HFF-Myc (cell line): ENCODE measurements at regions not wholly inside any gene's neighbourhood (a gene's known extent, or its start where the extent isn't known, plus 50 kb on each side); places are given as distances from the start of the nearest gene placed in this dataset.

Experiments used
- DNase-seq: peaks from one replicate; pipeline ENCODE4 v3.0.0-alpha.2; 2011; ENCODE audit warnings: low read depth; ENCODE audit errors: extremely low read depth
- H3K4me3 ChIP-seq: replicated peaks from 2 replicates; pipeline ENCODE4 v1.5.1; 2011; ENCODE audit warnings: low read depth, mild to moderate bottlenecking, control low read depth, low read length
- TF ChIP-seq, protein P1 (sequence below): IDR thresholded peaks from 2 replicates; pipeline ENCODE4 v1.5.1; 2012; ENCODE audit warnings: mild to moderate bottlenecking, low read depth, low read length, control low read depth; ENCODE audit errors: missing control alignments

GRCh38 chr2:142769761-142770160 is 107.7 kb upstream of the KYNU start:
- H3K4me3 ChIP-seq, result no peak overlapping the region
- TF ChIP-seq, protein P1, sequence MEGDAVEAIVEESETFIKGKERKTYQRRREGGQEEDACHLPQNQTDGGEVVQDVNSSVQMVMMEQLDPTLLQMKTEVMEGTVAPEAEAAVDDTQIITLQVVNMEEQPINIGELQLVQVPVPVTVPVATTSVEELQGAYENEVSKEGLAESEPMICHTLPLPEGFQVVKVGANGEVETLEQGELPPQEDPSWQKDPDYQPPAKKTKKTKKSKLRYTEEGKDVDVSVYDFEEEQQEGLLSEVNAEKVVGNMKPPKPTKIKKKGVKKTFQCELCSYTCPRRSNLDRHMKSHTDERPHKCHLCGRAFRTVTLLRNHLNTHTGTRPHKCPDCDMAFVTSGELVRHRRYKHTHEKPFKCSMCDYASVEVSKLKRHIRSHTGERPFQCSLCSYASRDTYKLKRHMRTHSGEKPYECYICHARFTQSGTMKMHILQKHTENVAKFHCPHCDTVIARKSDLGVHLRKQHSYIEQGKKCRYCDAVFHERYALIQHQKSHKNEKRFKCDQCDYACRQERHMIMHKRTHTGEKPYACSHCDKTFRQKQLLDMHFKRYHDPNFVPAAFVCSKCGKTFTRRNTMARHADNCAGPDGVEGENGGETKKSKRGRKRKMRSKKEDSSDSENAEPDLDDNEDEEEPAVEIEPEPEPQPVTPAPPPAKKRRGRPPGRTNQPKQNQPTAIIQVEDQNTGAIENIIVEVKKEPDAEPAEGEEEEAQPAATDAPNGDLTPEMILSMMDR, result no peak
- DNase-seq, result no peak

DNA sequence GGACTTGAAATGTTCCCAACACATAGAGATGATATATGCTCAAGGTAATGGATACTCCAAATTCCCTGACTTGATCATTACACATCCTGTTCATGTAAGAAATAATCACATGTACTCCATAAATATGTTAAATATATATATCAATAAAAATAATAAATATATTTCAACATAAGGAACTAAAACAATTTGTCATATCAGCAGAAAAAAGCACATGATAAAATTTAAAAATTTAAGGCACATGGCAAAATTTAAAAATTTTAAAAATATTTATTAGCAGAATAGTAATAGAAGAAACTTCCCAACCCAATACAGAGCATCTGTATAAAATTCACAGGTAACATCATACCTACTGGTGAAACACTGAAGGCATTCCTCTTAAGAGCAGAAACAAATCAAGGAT is 109.6 kb upstream of the KYNU start:
- TF ChIP-seq, protein P1, result no peak
- no peak for DNase-seq
- no peak overlapping the region for H3K4me3 ChIP-seq

- DNase-seq, result no peak
- TF ChIP-seq, protein P1, result no peak
- H3K4me3 ChIP-seq, result no peak overlapping the region
Observed at GRCh38 chr2:142758973-142759372, 118.5 kb upstream of the KYNU start.

DNA sequence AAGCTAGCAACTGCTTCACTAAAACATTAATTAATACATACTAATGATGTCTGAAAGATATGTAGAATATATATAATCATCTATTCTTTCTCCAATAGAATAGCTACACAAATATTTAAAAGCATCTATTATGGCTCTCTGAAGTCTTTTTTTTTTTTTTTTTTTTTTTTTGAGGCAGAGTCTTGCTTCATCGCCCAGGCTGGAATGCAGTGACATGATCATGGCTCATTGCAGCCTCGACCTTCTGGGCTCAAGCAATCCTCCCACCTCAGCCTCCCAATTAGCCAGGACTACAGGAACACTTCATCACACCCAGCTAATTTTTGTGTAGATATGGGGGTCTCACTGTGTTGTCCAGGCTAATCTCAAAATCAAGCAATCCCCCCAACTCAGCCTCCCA is 120.4 kb upstream of the KYNU start:
- TF ChIP-seq, protein P1, result no peak
- no peak overlapping the region for H3K4me3 ChIP-seq
- DNase-seq, result no peak

DNA sequence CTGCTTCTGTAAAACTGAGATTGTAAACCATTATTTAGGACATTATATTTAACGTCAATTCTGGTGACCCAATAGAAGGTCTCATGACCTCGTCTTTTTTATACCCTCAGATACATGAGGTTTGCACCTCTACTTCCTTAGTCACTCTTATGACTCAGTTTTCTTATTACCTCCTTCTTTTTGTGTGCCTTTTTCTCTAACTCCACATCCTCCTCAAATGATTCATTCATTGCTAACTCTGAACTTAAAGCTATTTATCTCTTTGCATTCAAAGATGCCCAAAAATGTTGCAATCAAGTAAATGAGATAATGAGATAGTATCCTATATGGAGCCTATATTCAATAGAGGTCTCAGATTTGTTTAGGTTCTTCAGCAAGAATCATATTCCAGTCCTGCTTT is 121.0 kb upstream of the KYNU start:
- TF ChIP-seq, protein P1, result no peak
- H3K4me3 ChIP-seq, result no peak overlapping the region

DNA sequence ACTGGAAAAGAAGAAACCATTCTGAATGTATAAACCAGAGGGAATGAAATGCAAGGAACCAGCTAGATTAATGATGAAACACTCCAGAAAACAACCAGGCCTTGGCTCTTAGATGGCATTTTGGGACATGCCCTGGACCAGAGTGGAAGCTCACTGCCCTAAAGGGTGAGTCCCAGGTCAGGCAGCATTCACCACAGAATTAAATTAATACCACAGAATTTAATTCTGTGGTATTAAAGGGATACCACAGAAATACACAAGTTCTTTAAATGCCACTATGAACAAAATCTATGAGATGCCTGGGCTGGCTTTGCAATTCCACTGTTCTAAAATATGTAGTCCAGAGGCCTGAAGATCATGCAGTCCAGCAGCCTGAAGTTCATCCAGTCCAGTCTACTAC is 122.3 kb upstream of the KYNU start:
- DNase-seq, result no peak
- TF ChIP-seq, protein P1, result no peak
- no peak overlapping the region for H3K4me3 ChIP-seq

More for the DNA sequence above, 121.0 kb upstream of the KYNU start:
- DNase-seq, result no peak

DNA sequence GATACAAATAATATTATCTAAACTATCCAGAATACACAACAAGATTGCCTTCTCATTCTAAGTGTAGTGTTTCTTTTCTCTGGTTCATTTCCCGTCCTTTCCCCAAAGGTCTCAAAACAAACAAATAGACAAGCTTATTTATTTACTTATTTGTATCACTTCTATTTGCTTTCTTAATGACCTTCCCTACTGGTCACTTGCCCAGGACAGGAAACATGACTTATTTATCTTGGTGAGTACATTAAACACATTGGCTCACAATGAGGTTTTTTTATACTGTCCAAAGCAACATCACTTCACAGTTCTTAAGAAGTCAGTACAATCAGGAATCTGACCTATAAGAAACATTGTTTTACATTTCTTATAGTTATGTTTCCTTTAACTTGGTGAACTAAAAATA is 123.3 kb upstream of the KYNU start:
- no peak for DNase-seq
- TF ChIP-seq, protein P1, result no peak
- H3K4me3 ChIP-seq, result no peak overlapping the region
